ENCODE measurements at regions not wholly inside any gene's neighbourhood (a gene's known extent, or its start where the extent isn't known, plus 50 kb on each side); places are given as distances from the start of the nearest gene placed in this dataset.

DNA sequence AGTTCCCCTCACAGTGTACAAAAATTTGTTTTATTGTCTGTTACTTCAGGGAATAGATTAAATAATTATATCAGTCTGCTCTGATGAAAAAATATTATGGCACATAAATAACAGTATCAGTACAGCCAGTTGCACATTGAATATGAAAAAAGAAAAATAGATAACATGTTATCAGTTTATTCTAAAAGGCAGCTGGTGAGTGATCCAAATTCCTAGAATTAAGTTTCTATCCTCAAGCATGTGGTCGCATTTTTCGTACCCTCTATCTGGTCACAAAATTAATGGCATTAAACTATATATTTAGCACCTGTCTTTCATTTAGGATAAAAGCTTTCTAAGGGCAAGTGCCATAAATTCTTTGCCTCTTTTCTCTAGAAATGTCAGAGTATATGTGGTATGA lies 944.8 kb upstream of the PCDH9 start:
- no peak for TF ChIP-seq ZNF114 (tag by site-specific recombination; IDR thresholded peaks at IDR 0.05)
- TF ChIP-seq ZFP69B (tag by site-specific recombination; IDR thresholded peaks at IDR 0.05): no peak
- TF ChIP-seq, protein P1, sequence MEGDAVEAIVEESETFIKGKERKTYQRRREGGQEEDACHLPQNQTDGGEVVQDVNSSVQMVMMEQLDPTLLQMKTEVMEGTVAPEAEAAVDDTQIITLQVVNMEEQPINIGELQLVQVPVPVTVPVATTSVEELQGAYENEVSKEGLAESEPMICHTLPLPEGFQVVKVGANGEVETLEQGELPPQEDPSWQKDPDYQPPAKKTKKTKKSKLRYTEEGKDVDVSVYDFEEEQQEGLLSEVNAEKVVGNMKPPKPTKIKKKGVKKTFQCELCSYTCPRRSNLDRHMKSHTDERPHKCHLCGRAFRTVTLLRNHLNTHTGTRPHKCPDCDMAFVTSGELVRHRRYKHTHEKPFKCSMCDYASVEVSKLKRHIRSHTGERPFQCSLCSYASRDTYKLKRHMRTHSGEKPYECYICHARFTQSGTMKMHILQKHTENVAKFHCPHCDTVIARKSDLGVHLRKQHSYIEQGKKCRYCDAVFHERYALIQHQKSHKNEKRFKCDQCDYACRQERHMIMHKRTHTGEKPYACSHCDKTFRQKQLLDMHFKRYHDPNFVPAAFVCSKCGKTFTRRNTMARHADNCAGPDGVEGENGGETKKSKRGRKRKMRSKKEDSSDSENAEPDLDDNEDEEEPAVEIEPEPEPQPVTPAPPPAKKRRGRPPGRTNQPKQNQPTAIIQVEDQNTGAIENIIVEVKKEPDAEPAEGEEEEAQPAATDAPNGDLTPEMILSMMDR (tag by site-specific recombination; IDR thresholded peaks at IDR 0.05): no peak
- TF ChIP-seq ZNF561 (tag by site-specific recombination; IDR thresholded peaks at IDR 0.05; ENCODE audit: borderline replicate concordance): no peak
- no peak for TF ChIP-seq ZNF324 (tag by site-specific recombination; IDR thresholded peaks at IDR 0.05)
- no peak for TF ChIP-seq KLF1 (tag by site-specific recombination; IDR thresholded peaks at IDR 0.05)
- no peak for TF ChIP-seq ZNF664 (tag by site-specific recombination; IDR thresholded peaks at IDR 0.05)
- TF ChIP-seq ZSCAN30 (tag by site-specific recombination; IDR thresholded peaks at IDR 0.05): no peak
- TF ChIP-seq ZNF121 (tag by site-specific recombination; IDR thresholded peaks at IDR 0.05): no peak
- no peak for TF ChIP-seq ZNF843 (tag by site-specific recombination; IDR thresholded peaks at IDR 0.05)
- no peak for TF ChIP-seq ZNF404 (tag by site-specific recombination; IDR thresholded peaks at IDR 0.05)
- TF ChIP-seq, protein P2, sequence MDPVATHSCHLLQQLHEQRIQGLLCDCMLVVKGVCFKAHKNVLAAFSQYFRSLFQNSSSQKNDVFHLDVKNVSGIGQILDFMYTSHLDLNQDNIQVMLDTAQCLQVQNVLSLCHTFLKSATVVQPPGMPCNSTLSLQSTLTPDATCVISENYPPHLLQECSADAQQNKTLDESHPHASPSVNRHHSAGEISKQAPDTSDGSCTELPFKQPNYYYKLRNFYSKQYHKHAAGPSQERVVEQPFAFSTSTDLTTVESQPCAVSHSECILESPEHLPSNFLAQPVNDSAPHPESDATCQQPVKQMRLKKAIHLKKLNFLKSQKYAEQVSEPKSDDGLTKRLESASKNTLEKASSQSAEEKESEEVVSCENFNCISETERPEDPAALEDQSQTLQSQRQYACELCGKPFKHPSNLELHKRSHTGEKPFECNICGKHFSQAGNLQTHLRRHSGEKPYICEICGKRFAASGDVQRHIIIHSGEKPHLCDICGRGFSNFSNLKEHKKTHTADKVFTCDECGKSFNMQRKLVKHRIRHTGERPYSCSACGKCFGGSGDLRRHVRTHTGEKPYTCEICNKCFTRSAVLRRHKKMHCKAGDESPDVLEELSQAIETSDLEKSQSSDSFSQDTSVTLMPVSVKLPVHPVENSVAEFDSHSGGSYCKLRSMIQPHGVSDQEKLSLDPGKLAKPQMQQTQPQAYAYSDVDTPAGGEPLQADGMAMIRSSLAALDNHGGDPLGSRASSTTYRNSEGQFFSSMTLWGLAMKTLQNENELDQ (tag by site-specific recombination; IDR thresholded peaks at IDR 0.05; ENCODE audit: low read depth): no peak
- no peak for TF ChIP-seq SCRT2 (tag by site-specific recombination; IDR thresholded peaks at IDR 0.05)
- TF ChIP-seq ZNF777 (tag by site-specific recombination; IDR thresholded peaks at IDR 0.05; ENCODE audit: borderline replicate concordance): no peak
